Mucosa of descending colon (tissue), 3 donors: ENCODE measurements at regions not wholly inside any gene's neighbourhood (a gene's known extent, or its start where the extent isn't known, plus 50 kb on each side); places are given as distances from the start of the nearest gene placed in this dataset.

ENCODE experiments used
- ATAC-seq: fragments of 200-7000 bp; cut with Tn5 transposase; one replicate; pipeline ENCODE4 v1.9.1; 2020; ENCODE audit warnings: mild to moderate bottlenecking, moderate library complexity
- DNase-seq, 3 donors: peaks; one replicate each; pipeline ENCODE4 v3.0.0-alpha.2; 2020
- H3K36me3 ChIP-seq: fragments of 200-600 bp; one replicate; pipeline ENCODE4 v1.8.0; 2021; ENCODE audit warnings: low read depth, mild to moderate bottlenecking
- H3K4me1 ChIP-seq: fragments of 200-600 bp; one replicate; pipeline ENCODE4 v1.8.0; 2021; ENCODE audit warnings: low read depth, mild to moderate bottlenecking
- H3K4me3 ChIP-seq: fragments of 200-600 bp; one replicate; pipeline ENCODE4 v1.8.0; 2021; ENCODE audit warnings: mild to moderate bottlenecking
- H3K9me3 ChIP-seq: fragments of 200-600 bp; one replicate; pipeline ENCODE4 v1.8.0; 2021; ENCODE audit warnings: mild to moderate bottlenecking
- CTCF ChIP-seq: fragments of 200-600 bp; IDR thresholded peaks from one replicate; pipeline ENCODE4 v1.8.0; 2022; ENCODE audit warnings: antibody characterized with exemption, mild to moderate bottlenecking
- intact Hi-C, 2 donors: fragments of 100-400 bp; cut with DNase I in 1 of 2; cut with micrococcal nuclease in 1 of 2; formaldehyde crosslinking; loops; one replicate each; pipeline versions ENCODE4 v1.11.0 to v1.11.1; 2022; cut with DNase I, micrococcal nuclease
- donor health status: DM: no; HTN: no; CAD: no; lungs with moderate emphysema.
- donor health status: DM: no; HTN: no; CAD: no.
- donor health status: DM: no; HTN: yes; CAD: no.

- TF ChIP-seq CTCF: no peak
- no peak for ATAC-seq
Observed at GRCh38 chr9:103661663-103662062, 432.4 kb upstream of the SMC2 start.

GRCh38 chr9:103669296-103669695, 424.8 kb upstream of the SMC2 start:
- DNase-seq (no peak), ATAC-seq (no peak)
- H3K9me3 ChIP-seq: no peaks in the 10 kb centered on the region
- H3K4me3 ChIP-seq: no peak overlapping the region
- H3K36me3 ChIP-seq: no peaks in the 10 kb centered on the region
- H3K4me1 ChIP-seq: no peaks in the 10 kb centered on the region
- intact Hi-C loops: no loop called here
- no peak for TF ChIP-seq CTCF

More at GRCh38 chr9:103661663-103662062, 432.4 kb upstream of the SMC2 start:
- H3K36me3 ChIP-seq: no peaks in the 10 kb centered on the region
- peaks cover 5% of the 10 kb centered on the region for H3K9me3 ChIP-seq
- H3K4me1 ChIP-seq: no peaks in the 10 kb centered on the region
- intact Hi-C loops: no loop called here
- no peak overlapping the region for H3K4me3 ChIP-seq
- no peak for DNase-seq

- H3K4me1 ChIP-seq: no peaks in the 10 kb centered on the region
- no peak for ATAC-seq
- H3K4me3 ChIP-seq: no peak overlapping the region
- no peaks in the 10 kb centered on the region for H3K36me3 ChIP-seq
- TF ChIP-seq CTCF: no peak
- no peaks in the 10 kb centered on the region for H3K9me3 ChIP-seq
- no peak for DNase-seq
- intact Hi-C loops: no loop called here
Observed at GRCh38 chr9:103674271-103674670, 419.8 kb upstream of the SMC2 start.

DNA sequence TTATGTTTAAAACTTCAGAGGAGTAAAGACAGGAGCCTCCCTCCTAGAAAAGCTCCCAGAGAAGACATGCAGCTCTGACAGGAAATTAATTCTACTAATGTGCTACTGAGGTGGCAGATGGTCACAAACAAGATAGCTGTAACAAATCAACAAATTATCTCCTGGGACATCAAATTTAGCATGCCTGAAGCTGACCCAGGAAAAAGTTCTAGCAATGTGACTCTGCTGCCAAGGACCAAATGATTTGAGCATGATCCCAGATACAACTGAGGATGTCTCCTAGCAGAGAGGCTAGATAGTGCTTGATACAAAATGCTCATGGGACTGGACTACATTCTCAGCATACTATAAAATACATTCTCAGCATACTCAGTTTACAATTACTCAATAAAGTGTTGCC, 413.5 kb upstream of the SMC2 start:
- DNase-seq (no peak), ATAC-seq (no peak)
- Histone ChIP-seq H3K9me3 (no peaks in the 10 kb centered on the region), H3K4me3 (no peak overlapping the region), H3K36me3 (no peaks in the 10 kb centered on the region), H3K4me1 (no peaks in the 10 kb centered on the region)
- TF ChIP-seq CTCF: no peak
- intact Hi-C loops: no loop called here

DNA sequence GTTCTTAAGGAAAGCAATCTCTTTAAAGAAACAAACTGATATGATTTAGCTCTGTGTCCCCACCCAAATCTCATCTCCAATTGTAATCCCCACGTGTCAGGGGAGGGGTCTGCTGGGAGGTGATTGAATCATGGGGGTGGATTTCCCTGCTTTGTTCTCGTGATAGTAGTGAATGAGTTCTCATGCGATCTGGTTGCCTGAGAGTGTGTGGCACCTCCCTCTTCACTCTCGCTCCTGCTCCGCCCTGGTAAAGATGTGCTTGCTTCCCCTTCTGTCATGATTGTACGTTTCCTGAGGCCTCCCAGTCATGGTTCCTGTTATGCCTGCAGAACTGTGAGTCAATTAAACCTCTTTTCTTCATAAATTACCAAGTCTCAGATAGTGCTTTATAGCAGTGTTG, 412.7 kb upstream of the SMC2 start:
- Histone ChIP-seq H3K4me1 (no peaks in the 10 kb centered on the region), H3K9me3 (no peaks in the 10 kb centered on the region), H3K4me3 (no peak overlapping the region), H3K36me3 (no peaks in the 10 kb centered on the region)
- intact Hi-C loops: no loop called here
- no peak for TF ChIP-seq CTCF
- DNase-seq: no peak
- no peak for ATAC-seq
